ENCODE measurements at regions not wholly inside any gene's neighbourhood (a gene's known extent, or its start where the extent isn't known, plus 50 kb on each side); places are given as distances from the start of the nearest gene placed in this dataset.

DNA sequence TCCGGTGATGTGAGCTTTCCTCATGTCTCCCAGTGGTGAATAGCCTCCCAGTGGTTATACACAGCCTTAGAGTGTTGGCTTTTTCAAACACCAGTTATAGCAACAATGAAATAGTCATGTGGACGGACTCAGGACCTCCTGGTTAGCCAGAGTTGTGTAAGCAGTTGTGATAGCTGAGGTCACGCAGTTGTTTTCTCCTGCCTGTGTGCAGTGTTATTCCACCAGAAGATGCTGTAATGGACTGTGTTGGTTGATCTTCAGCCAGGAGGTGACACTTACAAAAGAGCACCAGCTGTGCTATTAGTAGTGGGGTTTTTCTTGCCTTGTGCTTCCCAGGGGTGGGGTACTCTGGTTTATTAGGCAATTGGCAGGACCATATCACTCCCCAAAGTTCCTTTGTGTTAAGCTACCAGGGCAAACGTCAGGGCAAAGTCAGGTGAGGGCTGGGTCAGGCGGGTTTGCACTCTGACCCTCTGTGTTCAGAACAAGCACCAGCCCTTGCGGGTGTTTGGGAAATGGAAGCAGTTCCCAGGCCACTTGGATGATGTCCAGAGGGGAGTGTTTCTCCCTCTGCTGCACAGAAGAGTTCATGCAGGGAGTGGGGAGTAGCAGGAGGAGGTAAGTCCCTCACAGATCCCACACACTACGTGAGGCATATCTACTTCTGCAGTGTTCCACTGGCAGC, 252.6 kb downstream of the TMEM47 start:
- TF ChIP-seq, protein P1, sequence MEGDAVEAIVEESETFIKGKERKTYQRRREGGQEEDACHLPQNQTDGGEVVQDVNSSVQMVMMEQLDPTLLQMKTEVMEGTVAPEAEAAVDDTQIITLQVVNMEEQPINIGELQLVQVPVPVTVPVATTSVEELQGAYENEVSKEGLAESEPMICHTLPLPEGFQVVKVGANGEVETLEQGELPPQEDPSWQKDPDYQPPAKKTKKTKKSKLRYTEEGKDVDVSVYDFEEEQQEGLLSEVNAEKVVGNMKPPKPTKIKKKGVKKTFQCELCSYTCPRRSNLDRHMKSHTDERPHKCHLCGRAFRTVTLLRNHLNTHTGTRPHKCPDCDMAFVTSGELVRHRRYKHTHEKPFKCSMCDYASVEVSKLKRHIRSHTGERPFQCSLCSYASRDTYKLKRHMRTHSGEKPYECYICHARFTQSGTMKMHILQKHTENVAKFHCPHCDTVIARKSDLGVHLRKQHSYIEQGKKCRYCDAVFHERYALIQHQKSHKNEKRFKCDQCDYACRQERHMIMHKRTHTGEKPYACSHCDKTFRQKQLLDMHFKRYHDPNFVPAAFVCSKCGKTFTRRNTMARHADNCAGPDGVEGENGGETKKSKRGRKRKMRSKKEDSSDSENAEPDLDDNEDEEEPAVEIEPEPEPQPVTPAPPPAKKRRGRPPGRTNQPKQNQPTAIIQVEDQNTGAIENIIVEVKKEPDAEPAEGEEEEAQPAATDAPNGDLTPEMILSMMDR (conservative IDR thresholded peaks at IDR 0.05) = no peak
- H3K27ac ChIP-seq = no peak overlapping the region

GRCh38 chrX:34401411-34401810, 255.7 kb downstream of the TMEM47 start:
- no peak overlapping the region for H3K27ac ChIP-seq
- TF ChIP-seq, protein P1 (conservative IDR thresholded peaks at IDR 0.05) = no peak

DNA sequence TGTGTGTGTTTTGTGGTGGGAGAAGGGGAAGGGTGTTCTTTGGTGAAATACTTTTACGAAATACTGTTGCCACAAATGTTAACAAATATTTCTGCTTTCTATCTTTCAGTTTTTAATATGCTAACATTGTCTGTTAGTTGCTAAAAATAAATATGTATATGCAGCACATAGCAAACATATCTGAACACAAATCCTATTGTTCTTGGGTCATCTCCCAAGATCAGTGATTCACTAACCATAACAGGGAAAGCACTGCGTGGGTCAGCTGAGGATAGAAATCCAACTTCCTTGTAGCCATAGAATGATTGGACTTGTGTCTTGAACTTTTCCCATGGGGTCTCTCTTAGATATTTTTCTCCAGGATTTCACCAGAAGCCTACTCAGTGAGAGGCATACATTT, 250.3 kb upstream of the FAM47A start:
- H3K27ac ChIP-seq = no peak overlapping the region; the same call in 1 of the 2 replicates
- TF ChIP-seq, protein P1 (conservative IDR thresholded peaks at IDR 0.05) = no peak

GRCh38 chrX:34381241-34381640, 249.1 kb upstream of the FAM47A start:
- TF ChIP-seq, protein P1 (conservative IDR thresholded peaks at IDR 0.05) = no peak
- no peak overlapping the region for H3K27ac ChIP-seq

DNA sequence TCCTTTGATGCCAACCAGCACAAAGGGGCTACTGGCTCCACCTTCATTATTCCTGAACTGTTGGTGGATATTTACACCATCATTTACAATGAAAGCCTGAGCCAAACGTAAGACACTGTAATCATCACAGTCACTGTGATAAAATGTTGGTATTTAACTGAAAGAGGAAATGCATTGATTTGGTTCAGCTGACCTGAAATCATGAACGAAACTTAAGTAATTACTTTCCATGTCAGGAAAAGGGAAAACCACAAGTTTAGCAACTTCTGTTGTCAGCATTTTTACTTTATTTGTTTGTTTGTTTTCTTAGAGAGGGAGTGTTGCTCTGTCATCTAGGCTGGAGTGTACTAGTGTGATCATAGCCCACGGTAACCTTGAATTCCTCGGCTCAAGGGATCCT, 247.8 kb upstream of the FAM47A start:
- TF ChIP-seq, protein P1 (conservative IDR thresholded peaks at IDR 0.05) = no peak
- no peak overlapping the region for H3K27ac ChIP-seq

GRCh38 chrX:34377645-34378044, 245.5 kb upstream of the FAM47A start:
- TF ChIP-seq, protein P1 (conservative IDR thresholded peaks at IDR 0.05) = no peak
- no peak overlapping the region for H3K27ac ChIP-seq

DNA sequence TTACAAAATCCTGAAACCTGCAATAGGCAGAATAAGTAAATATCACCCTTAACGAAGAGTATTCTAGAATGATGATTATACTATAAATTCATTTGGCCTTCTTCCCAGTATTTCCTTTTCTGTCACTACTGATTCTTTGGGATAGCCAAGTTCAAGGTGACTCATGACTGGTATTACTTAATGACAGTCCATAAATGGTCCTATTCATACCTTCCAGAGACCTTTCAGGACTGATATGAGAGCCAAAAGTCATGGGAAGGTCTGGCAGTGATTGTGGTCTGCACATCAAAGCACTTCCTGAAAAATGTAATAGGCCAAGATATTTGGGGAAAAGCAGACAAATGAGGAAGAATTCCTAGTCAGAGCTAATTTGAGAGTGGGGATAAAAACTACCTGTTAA, 239.6 kb upstream of the FAM47A start:
- TF ChIP-seq, protein P1 (conservative IDR thresholded peaks at IDR 0.05) = no peak
- H3K27ac ChIP-seq = no peak overlapping the region

Data from VCaP (cell line).